ENCODE measurements at regions not wholly inside any gene's neighbourhood (a gene's known extent, or its start where the extent isn't known, plus 50 kb on each side); places are given as distances from the start of the nearest gene placed in this dataset.
"Not testable (repeated sequence)": the region's sequence is repeated elsewhere in the genome, so short reads cannot be mapped to it uniquely, and the experiment has no call there.

- no peak for DNase-seq
Measured at GRCh38 chr2:60230037-60230436, 323.4 kb downstream of the BCL11A start.

- DNase-seq, result no peak
Measured at GRCh38 chr2:60226943-60227342, 326.5 kb downstream of the BCL11A start.

- DNase-seq, result no peak
Measured at GRCh38 chr2:60226191-60226590, 327.3 kb downstream of the BCL11A start.

- DNase-seq, result no peak
Measured at GRCh38 chr2:60223859-60224258, 329.6 kb downstream of the BCL11A start.

- no peak for DNase-seq
Measured at GRCh38 chr2:60221098-60221497, 332.4 kb downstream of the BCL11A start.

- DNase-seq, result no peak
Measured at GRCh38 chr2:60219536-60219935, 333.9 kb downstream of the BCL11A start.

- no peak for DNase-seq
Measured at GRCh38 chr2:60216452-60216995, 336.9 kb downstream of the BCL11A start.

- DNase-seq, result no peak
Measured at GRCh38 chr2:60215386-60215901, 338.0 kb downstream of the BCL11A start.

GRCh38 chr2:60214626-60214875 lies 338.9 kb downstream of the BCL11A start:
- no peak for DNase-seq

- DNase-seq, result no peak
Measured at GRCh38 chr2:60213865-60214625, 339.4 kb downstream of the BCL11A start.

- DNase-seq, result no peak
Measured at GRCh38 chr2:60212181-60212945, 341.1 kb downstream of the BCL11A start.

GRCh38 chr2:60189006-60189405 lies 364.4 kb downstream of the BCL11A start:
- DNase-seq, result not testable (repeated sequence)

- no peak for DNase-seq
Measured at GRCh38 chr2:60175290-60175689, 378.2 kb downstream of the BCL11A start.

- no peak for DNase-seq
Measured at GRCh38 chr2:60174146-60174545, 379.3 kb downstream of the BCL11A start.

- DNase-seq, result no peak
Measured at GRCh38 chr2:60172801-60173200, 380.7 kb downstream of the BCL11A start.

- no peak for DNase-seq
Measured at GRCh38 chr2:60170272-60170671, 383.2 kb downstream of the BCL11A start.

GRCh38 chr2:60168247-60168646 lies 385.2 kb downstream of the BCL11A start:
- DNase-seq, result no peak

GRCh38 chr2:60167089-60167488 lies 386.4 kb downstream of the BCL11A start:
- no peak for DNase-seq

GRCh38 chr2:60163691-60164090 lies 389.8 kb downstream of the BCL11A start:
- DNase-seq, result no peak

GRCh38 chr2:60159519-60159918 lies 393.9 kb downstream of the BCL11A start:
- DNase-seq, result no peak

GRCh38 chr2:60158262-60158661 lies 395.2 kb downstream of the BCL11A start:
- DNase-seq, result no peak

GRCh38 chr2:60157283-60157682 lies 396.2 kb downstream of the BCL11A start:
- no peak for DNase-seq

GRCh38 chr2:60154142-60154541 lies 399.3 kb downstream of the BCL11A start:
- no peak for DNase-seq

GRCh38 chr2:60152226-60152833 lies 401.1 kb downstream of the BCL11A start:
- DNase-seq, result no peak

Data from CD4-positive, alpha-beta T cell treated with Interleukin-17A for 4 hours (primary cell).